C4-2B (cell line): ENCODE measurements at regions not wholly inside any gene's neighbourhood (a gene's known extent, or its start where the extent isn't known, plus 50 kb on each side); places are given as distances from the start of the nearest gene placed in this dataset.

ENCODE experiments used
- ZFX ChIP-seq: fragments of 450-650 bp; IDR thresholded peaks from 2 replicates; pipeline ENCODE4 v1.6.1; 2017
- TF ChIP-seq, protein P1 (sequence below): fragments of 450-650 bp; conservative IDR thresholded peaks from 2 replicates; pipeline ENCODE4 v1.5.1; 2017; ENCODE audit warnings: mild to moderate bottlenecking

DNA sequence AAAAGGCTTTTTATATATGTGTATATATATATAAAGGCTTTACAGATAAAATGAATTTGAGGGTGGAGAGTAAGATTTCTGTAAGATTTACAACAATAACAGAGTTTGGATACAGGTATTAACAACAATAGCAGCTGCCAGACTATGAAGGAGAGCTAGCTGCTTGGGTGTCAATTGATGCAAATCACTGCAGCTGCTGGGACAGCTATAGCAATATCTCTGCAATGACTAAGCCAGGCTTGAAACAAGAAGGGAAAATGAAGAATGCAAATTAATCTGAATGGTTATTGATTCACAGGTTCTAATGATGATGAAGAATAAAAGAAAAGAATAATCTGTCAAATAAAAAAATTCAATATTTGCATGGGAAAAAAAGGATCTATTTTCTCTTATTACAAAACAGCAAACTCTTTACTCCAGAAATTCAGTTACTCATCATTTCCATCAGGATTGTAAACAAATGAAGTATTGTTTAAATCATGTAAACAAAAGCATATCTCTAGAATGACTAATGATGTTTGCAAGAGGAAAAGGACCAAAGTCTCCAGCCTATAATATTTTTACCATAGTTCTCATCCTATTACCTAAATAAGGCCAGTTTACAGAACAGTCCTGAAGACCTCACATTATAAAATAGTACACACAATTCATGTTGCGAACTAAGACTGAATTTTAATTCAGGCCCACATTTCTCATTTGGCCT lies 219.0 kb downstream of the HTR1A start:
- TF ChIP-seq, protein P1, sequence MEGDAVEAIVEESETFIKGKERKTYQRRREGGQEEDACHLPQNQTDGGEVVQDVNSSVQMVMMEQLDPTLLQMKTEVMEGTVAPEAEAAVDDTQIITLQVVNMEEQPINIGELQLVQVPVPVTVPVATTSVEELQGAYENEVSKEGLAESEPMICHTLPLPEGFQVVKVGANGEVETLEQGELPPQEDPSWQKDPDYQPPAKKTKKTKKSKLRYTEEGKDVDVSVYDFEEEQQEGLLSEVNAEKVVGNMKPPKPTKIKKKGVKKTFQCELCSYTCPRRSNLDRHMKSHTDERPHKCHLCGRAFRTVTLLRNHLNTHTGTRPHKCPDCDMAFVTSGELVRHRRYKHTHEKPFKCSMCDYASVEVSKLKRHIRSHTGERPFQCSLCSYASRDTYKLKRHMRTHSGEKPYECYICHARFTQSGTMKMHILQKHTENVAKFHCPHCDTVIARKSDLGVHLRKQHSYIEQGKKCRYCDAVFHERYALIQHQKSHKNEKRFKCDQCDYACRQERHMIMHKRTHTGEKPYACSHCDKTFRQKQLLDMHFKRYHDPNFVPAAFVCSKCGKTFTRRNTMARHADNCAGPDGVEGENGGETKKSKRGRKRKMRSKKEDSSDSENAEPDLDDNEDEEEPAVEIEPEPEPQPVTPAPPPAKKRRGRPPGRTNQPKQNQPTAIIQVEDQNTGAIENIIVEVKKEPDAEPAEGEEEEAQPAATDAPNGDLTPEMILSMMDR = no peak
- no peak for TF ChIP-seq ZFX
